H9 (cell line): ENCODE measurements at regions not wholly inside any gene's neighbourhood (a gene's known extent, or its start where the extent isn't known, plus 50 kb on each side); places are given as distances from the start of the nearest gene placed in this dataset.

Experiments
- DNase-seq: peaks from one replicate; pipeline ENCODE4 v3.0.0-alpha.2; 2017
- H2AFZ ChIP-seq: one replicate; pipeline ENCODE4 v1.6.1; 2013; ENCODE audit warnings: mild to moderate bottlenecking, low read length, control low read depth, moderate library complexity
- H2AK5ac ChIP-seq: 2 replicates; pipeline ENCODE4 v1.6.1; 2013; ENCODE audit warnings: low read length, control low read depth, mixed read lengths; ENCODE audit not compliant: insufficient read length
- H2BK120ac ChIP-seq: one replicate; pipeline ENCODE4 v1.6.1; 2013; ENCODE audit warnings: low read depth, mild to moderate bottlenecking, low read length, control low read depth, inconsistent platforms; ENCODE audit not compliant: poor library complexity, severe bottlenecking
- H2BK12ac ChIP-seq: 2 replicates; pipeline ENCODE4 v1.6.1; 2013; ENCODE audit warnings: low read length, control low read depth, mixed read lengths, low read depth; ENCODE audit not compliant: insufficient read length
- H2BK15ac ChIP-seq: 2 replicates; pipeline ENCODE4 v1.6.1; 2013; ENCODE audit warnings: low read depth, low read length, control low read depth
- H2BK20ac ChIP-seq: one replicate; pipeline ENCODE4 v1.6.1; 2013; ENCODE audit warnings: low read depth, mild to moderate bottlenecking, low read length, control low read depth, inconsistent platforms; ENCODE audit not compliant: poor library complexity, severe bottlenecking
- H2BK5ac ChIP-seq: 2 replicates; pipeline ENCODE4 v1.6.1; 2013; ENCODE audit warnings: low read length, control low read depth, mixed read lengths; ENCODE audit not compliant: insufficient read length
- H3K14ac ChIP-seq: 2 replicates; pipeline ENCODE4 v1.6.1; 2013; ENCODE audit warnings: low read length, control low read depth; ENCODE audit not compliant: insufficient read depth
- H3K18ac ChIP-seq: 2 replicates; pipeline ENCODE4 v1.6.1; 2013; ENCODE audit warnings: low read depth, mild to moderate bottlenecking, mixed read lengths, low read length, control low read depth; ENCODE audit not compliant: insufficient read length
- H3K23ac ChIP-seq: 2 replicates; pipeline ENCODE4 v1.6.1; 2013; ENCODE audit warnings: low read length, control low read depth, mixed read lengths, low read depth; ENCODE audit not compliant: insufficient read length
- H3K23me2 ChIP-seq: 2 replicates; pipeline ENCODE4 v1.6.1; 2013; ENCODE audit warnings: low read depth, mild to moderate bottlenecking, mixed read lengths, low read length, control low read depth; ENCODE audit not compliant: insufficient read length, poor library complexity, severe bottlenecking
- H3K27ac ChIP-seq: 2 replicates; pipeline ENCODE4 v1.5.1; 2013; ENCODE audit warnings: low read length, control low read depth, mixed read lengths, low read depth; ENCODE audit not compliant: insufficient read length
- H3K27me3 ChIP-seq: 2 replicates; pipeline ENCODE4 v1.6.1; 2013; ENCODE audit warnings: low read length, control low read depth, inconsistent platforms; ENCODE audit not compliant: insufficient read depth
- H3K4ac ChIP-seq: 2 replicates; pipeline ENCODE4 v1.6.1; 2013; ENCODE audit warnings: low read depth, mild to moderate bottlenecking, control low read depth, inconsistent platforms, low read length, moderate library complexity
- H3K4me1 ChIP-seq: 2 replicates; pipeline ENCODE4 v1.6.1; 2013; ENCODE audit warnings: low read length, control low read depth, inconsistent platforms; ENCODE audit not compliant: insufficient read depth
- H3K4me2 ChIP-seq: 2 replicates; pipeline ENCODE4 v1.6.1; 2013; ENCODE audit warnings: low read length, control low read depth, mixed read lengths; ENCODE audit not compliant: insufficient read length, insufficient read depth
- H3K56ac ChIP-seq: 2 replicates; pipeline ENCODE4 v1.6.1; 2013; ENCODE audit warnings: low read depth, mild to moderate bottlenecking, mixed read lengths, low read length, control low read depth; ENCODE audit not compliant: insufficient read length
- H3K79me1 ChIP-seq: 2 replicates; pipeline ENCODE4 v1.6.1; 2013; ENCODE audit warnings: low read depth, mild to moderate bottlenecking, moderate library complexity, low read length, control low read depth, inconsistent platforms; ENCODE audit not compliant: insufficient read depth, poor library complexity, severe bottlenecking
- H3K79me2 ChIP-seq: 2 replicates; pipeline ENCODE4 v1.6.1; 2013; ENCODE audit warnings: low read length, control low read depth, inconsistent platforms; ENCODE audit not compliant: insufficient read depth
- H3K9ac ChIP-seq: 2 replicates; pipeline ENCODE4 v1.6.1; 2013; ENCODE audit warnings: low read length, control low read depth, mixed read lengths; ENCODE audit not compliant: insufficient read length; ENCODE audit errors: extremely low read depth
- H3K9me3 ChIP-seq: one replicate; pipeline ENCODE4 v1.6.1; 2013; ENCODE audit warnings: low read depth, low read length, inconsistent platforms; ENCODE audit not compliant: control insufficient read depth
- H3T11ph ChIP-seq: one replicate; pipeline ENCODE4 v1.6.1; 2013; ENCODE audit warnings: mild to moderate bottlenecking, low read length, control low read depth, inconsistent platforms
- H4K20me1 ChIP-seq: one replicate; pipeline ENCODE4 v1.6.1; 2013; ENCODE audit not compliant: control insufficient read depth, insufficient read length, insufficient read depth
- H4K5ac ChIP-seq: 2 replicates; pipeline ENCODE4 v1.6.1; 2013; ENCODE audit warnings: low read depth, mild to moderate bottlenecking, mixed read lengths, low read length, control low read depth; ENCODE audit not compliant: insufficient read length
- H4K8ac ChIP-seq: replicated peaks from 2 replicates; pipeline ENCODE4 v1.6.1; 2013; ENCODE audit warnings: low read length, control low read depth, mixed read lengths, low read depth; ENCODE audit not compliant: insufficient read length
- H4K91ac ChIP-seq: 2 replicates; pipeline ENCODE4 v1.6.1; 2013; ENCODE audit warnings: low read depth, mild to moderate bottlenecking, moderate library complexity, mixed read lengths, low read length, control low read depth; ENCODE audit not compliant: insufficient read length
- H3K27ac Mint-ChIP-seq, 3 experiments: 2 replicates in 2 of 3; 3 replicates in 1 of 3; pipeline ENCODE4 v1.8.0; 2020 to 2021; ENCODE audit warnings: mixed read lengths in 3 of 3, mild to moderate bottlenecking in 1 of 3, moderate library complexity in 1 of 3
- H3K27me3 Mint-ChIP-seq: 2 replicates; pipeline ENCODE4 v1.8.0; 2021; ENCODE audit warnings: low read depth, mild to moderate bottlenecking, moderate library complexity, mixed read lengths
- H3K36me3 Mint-ChIP-seq, 3 experiments: 2 replicates in 2 of 3; 3 replicates in 1 of 3; pipeline ENCODE4 v1.8.0; 2020 to 2021; ENCODE audit warnings: low read depth in 3 of 3, mixed read lengths in 3 of 3; ENCODE audit not compliant: insufficient read depth in 1 of 3
- H3K4me1 Mint-ChIP-seq, 2 experiments: 2 replicates each; pipeline ENCODE4 v1.8.0; 2020; ENCODE audit warnings: mixed read lengths in 2 of 2
- H3K4me3 Mint-ChIP-seq, 2 experiments: 2 replicates in 1 of 2; 3 replicates in 1 of 2; pipeline ENCODE4 v1.8.0; 2020 to 2021; ENCODE audit warnings: mild to moderate bottlenecking in 2 of 2, mixed read lengths in 2 of 2, moderate library complexity in 1 of 2
- H3K9me3 Mint-ChIP-seq, 2 experiments: 2 replicates in 1 of 2; 3 replicates in 1 of 2; pipeline ENCODE4 v1.8.0; 2020; ENCODE audit warnings: mild to moderate bottlenecking in 2 of 2, mixed read lengths in 2 of 2, moderate library complexity in 1 of 2
- CTCF ChIP-seq: fragments of 200-600 bp; sonication (generic); conservative IDR thresholded peaks from 3 replicates; pipeline ENCODE4 v1.8.0; 2021; ENCODE audit warnings: antibody characterized with exemption, mild to moderate bottlenecking
- WGBS: extraction: QIAGEN DNeasy Blood & Tissue Kit; methylation state at CpG from one replicate; pipeline ENCODE4 v1.1.7; 2013; ENCODE audit warnings: missing lambda C conversion rate, low lambda C conversion rate, mixed read lengths; ENCODE audit not compliant: insufficient read length; ENCODE audit errors: extremely low coverage; 5-methylcytosine and 5-hydroxymethylcytosine counted together

GRCh38 chr1:195899762-195900352, 708.4 kb downstream of the KCNT2 start:
- Histone ChIP-seq H3T11ph (no peak overlapping the region), H4K8ac (no peak overlapping the region), H3K27ac (no peak overlapping the region), H3K4ac (no peak overlapping the region), H3K14ac (no peak overlapping the region), H2BK120ac (no peak overlapping the region), H3K4me2 (no peak overlapping the region), H3K23me2 (no peaks in the 10 kb centered on the region), H2BK15ac (no peak overlapping the region), H2AK5ac (no peak overlapping the region), H3K27me3 (no peaks in the 10 kb centered on the region), H4K20me1 (no peaks in the 10 kb centered on the region), H2BK5ac (no peak overlapping the region), H3K4me1 (no peaks in the 10 kb centered on the region), H3K18ac (no peak overlapping the region), H3K56ac (no peak overlapping the region), H2AFZ (no peak overlapping the region), H3K79me2 (no peaks in the 10 kb centered on the region), H2BK12ac (no peak overlapping the region), H3K9ac (no peak overlapping the region), H3K79me1 (no peaks in the 10 kb centered on the region), H2BK20ac (no peak overlapping the region), H4K5ac (no peak overlapping the region), H3K9me3 (no peaks in the 10 kb centered on the region), H4K91ac (no peak overlapping the region), H3K23ac (no peak overlapping the region)
- TF ChIP-seq CTCF = no peak
- H3K36me3 Mint-ChIP-seq = no peaks in the 10 kb centered on the region; a peak in 1 of 7 replicates
- no CpG with 5 or more reads among the region's 1 CpG for WGBS
- no peaks in the 10 kb centered on the region for H3K27me3 Mint-ChIP-seq
- no peaks in the 10 kb centered on the region for H3K9me3 Mint-ChIP-seq
- no peak overlapping the region for H3K4me3 Mint-ChIP-seq
- H3K27ac Mint-ChIP-seq = no peak overlapping the region
- no peak for DNase-seq
- H3K4me1 Mint-ChIP-seq = no peaks in the 10 kb centered on the region
